ENCODE measurements at regions not wholly inside any gene's neighbourhood (a gene's known extent, or its start where the extent isn't known, plus 50 kb on each side); places are given as distances from the start of the nearest gene placed in this dataset.

DNA sequence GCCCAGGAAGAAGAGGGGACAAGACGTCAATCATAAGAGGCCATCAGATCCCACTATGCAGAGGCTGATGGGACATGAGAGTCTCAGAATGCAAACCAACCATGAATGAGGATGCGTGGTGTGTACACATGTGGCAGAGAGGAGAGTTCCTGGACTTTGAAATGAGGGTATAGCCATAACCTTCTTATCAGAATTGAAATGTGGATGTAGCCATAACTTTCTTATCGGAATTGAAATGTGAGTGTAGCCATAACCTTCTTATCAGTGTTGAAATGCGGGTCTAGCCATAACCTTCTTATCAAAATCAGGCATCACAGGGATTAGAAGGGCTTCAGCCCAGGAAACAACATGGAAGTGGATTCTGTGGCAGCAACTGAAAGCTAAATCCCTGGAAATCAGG, 415.5 kb upstream of the FAT1 start:
- DNase-seq (ENCODE audit: low spot score): no peak
- intact Hi-C loops (cut with DNase I): no loop called here

DNA sequence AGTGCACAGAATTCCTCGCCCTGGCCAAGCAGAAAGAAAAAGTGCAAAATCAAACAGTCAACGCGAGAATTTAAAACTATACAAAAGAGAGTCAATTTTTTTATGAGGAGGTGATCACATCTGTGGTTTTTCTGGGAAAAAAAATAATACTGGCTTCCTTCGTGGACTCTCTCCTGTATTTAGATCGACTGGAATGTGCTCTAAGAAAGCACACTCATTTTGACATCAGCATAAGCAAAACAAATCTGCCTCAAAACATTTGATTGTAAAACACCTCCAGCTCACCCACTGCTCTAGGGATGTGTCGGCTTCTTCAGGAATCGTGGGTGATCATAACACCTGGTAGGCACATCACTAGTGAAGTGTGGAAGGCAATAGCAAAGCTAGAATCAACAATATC, 417.4 kb upstream of the FAT1 start:
- intact Hi-C loops (cut with DNase I): no loop called here
- DNase-seq (ENCODE audit: low spot score): no peak

DNA sequence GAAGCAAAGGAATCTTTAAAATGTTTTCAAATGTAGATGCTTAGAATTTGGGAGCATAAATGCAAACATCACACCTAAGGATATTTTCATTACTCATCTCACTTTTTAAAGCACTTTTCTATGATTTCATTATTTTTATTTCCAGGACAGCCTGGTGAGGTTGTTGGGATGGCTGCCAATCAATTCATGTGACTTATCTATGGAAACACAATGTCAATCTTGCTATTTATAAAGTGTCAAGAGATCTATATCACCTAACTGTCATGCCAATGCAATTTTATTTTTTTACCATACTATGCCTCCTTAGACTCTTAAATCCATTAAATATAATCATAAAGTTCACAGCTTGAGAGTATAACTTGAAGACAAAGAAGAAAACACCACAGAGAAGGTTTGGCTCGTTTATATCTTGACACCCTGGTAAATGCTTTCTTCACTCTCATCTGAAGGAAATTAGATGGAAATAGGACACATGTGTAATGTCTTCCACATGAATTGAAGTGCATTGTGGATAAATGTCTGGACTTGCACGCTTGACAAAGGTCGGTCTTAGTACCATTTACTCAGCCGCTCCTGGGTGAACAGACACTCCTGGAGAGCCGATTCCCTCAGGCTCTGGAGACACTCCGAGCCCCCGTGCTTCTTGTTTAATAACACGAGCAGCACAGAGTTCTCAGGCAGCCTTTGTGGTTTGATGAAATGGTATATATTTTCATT, 425.7 kb upstream of the FAT1 start:
- intact Hi-C loops (cut with DNase I): no loop called here
- no peak for DNase-seq (ENCODE audit: low spot score)

DNA sequence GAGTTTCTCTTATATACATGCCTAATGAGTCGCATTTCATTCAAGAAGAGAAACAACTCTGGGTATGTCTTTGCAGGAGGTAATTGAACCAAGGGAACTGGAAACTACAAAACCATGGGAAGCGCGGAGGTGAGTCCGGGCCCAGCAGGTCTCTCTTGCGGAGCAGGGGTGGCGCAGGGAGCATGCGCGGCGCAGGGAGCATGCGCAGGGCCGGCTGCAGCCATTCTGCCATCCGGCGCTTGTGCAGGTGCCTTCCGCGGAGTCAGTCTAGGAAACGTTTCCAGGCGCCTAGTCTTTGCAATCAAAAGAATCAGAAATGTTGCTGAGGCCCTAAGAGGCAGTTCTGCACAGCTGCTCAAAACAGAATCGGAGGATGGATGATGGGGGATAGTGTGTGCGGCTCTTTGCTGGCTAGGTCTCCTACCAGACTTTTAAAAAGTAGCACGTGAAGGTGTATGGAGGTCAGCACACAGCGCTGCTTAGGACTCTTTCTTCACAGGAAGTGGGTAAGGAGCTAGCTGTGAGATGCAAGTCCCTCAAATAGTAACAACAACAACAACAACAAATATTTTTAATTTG, 433.8 kb upstream of the FAT1 start:
- intact Hi-C loops (cut with DNase I): no loop called here
- no peak for DNase-seq (ENCODE audit: low spot score)

DNA sequence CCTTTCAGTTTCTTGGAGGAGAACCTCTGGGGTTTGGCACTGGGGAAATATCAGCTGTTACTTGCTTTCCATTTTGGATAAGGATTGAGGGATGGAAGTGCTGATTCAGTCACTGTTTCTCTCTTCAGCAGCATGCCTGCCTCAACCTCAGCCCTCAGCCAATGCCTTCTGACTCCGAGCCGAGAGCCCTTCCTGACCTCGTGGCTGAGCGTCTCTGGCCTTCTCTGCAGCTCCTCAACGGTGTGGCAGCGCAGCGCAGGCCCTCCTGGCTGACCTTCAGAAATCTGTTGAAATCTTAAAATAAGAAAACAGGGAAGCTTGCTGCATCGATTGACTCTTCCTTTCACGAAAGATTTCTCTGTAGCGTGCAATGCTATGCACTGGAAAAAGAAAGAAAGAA, 434.3 kb upstream of the FAT1 start:
- no peak for DNase-seq (ENCODE audit: low spot score)

DNA sequence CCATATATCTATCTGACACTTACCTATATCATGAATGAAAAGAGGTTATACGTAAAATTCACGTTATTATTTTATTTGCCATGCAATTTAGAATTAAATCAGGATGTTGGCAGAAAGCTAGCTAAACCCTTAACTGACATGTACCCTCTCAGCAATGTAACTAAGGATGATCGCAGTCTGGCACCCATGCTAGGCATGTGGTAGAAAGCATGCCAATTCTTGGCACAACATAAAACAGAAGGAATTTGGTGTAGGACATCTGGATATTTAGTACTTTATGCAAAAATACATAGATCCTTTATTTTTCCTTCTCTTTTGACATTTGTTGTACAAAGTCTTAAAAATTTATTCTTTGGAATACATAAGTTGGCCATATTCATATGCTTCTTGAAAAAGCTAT, 436.8 kb upstream of the FAT1 start:
- no peak for DNase-seq (ENCODE audit: low spot score)
- intact Hi-C loops (cut with DNase I): no loop called here

More for the DNA sequence above, 434.3 kb upstream of the FAT1 start:
- intact Hi-C loops (cut with DNase I): no loop called here

DNA sequence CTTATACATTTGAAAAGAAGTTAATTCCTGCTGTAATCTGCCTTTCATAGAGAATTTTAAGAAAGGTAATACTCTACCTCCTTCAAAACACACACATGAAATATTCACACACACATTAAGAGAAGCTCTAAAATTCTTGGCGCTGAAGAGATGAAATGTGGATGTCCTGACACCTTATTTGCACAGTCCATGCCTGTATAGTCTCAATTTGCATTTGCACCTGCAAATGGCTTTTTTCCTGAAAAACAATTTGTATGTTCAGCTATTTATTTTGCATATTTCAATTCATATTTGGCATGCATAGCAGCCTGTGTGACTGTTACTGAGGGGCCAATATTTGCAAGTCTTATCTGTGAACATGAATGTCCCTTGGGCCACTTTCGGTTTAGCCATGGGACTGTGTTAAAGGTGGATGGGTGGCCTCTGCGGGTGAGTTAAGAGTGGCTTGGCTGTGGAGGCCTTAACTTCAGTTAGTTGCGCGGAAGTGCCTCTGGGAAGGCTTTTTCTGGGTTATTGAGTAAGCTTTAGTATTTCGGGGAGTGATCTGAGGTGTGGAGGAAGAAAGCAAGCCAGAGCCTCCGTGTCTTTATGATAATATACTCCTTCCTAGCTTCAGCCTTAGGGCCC, 443.3 kb upstream of the FAT1 start:
- DNase-seq (ENCODE audit: low spot score): no peak
- intact Hi-C loops (cut with DNase I): no loop called here

DNA sequence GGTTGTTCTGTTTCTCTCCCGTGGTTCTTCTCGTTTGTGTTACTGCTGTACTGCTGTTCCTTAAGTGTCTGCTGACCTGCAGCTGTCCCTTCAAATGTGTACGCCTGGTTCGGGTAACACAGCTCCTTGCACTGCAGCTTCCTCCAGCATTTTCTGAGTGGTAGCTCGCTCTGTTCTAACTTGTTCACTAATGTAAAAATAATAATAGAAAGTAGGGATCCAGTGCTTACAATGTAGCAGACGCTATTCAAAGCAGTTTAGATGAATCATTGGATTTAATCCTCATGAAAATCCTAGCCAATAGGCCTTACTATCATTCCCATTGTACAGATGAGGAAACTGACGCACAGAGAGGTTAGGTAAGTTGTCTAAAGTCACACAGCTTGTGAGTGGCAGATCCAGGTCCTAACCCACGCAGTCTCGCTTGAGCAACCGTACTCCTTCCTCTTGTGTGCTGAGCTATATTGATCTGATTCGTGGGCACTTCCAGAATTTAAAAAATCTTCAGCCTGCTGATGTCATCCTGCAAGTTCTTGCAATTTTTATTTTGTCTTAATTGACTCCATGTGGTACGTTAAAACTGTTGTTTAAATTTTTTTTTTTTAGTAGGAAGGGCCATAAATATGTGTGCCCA, 448.2 kb upstream of the FAT1 start:
- intact Hi-C loops (cut with DNase I): loop anchor here (10.0 kb wide), 1 partner anchor 227 kb away; no protein-coding TSS in a partner anchor
- no peak for DNase-seq (ENCODE audit: low spot score)

DNA sequence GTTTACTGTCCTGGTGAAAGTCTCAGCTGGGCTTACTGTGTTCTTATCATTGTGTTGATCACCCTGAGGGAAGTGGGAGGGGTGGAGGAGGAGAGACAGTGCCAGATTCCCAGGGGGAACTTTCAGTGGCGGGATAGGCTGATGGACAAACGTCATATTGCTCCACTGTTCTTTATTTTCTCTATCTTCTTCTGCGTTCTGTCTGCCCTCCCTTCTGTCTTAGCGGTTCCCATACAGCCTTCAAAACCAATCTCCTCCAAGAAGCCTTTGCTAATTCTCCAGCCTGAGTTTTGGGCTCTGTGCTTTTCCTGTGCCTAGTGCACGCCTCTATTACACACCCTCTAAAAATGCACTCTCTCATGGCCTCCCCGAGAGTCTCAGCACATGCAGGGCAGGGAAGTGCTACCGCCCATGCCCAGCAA, 448.7 kb upstream of the FAT1 start:
- intact Hi-C loops (cut with DNase I): loop anchor here (10.0 kb wide), 1 partner anchor 228 kb away; no protein-coding TSS in a partner anchor
- DNase-seq (ENCODE audit: low spot score): no peak

DNA sequence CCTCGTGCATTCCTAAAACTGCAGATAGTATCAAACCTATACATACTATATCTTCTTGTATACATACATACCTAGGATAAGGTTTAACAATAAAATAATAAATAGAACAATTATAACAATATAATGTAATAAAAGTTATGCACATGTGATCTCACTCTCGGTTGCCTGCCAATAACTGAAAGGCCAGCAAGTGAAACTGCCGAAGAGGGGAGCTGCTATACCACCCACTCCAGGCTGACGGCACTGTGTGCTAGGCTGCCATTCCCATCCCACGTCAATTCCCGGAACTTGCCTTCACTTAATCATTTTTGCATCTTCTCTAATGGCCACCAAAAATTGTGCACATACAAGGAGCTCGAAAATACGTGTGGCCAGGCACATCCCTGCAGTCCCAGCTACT, 451.1 kb upstream of the FAT1 start:
- intact Hi-C loops (cut with DNase I): loop anchor here (5.0 to 10.0 kb wide), 2 partner anchors 230 to 447 kb away; no protein-coding TSS in a partner anchor
- no peak for DNase-seq (ENCODE audit: low spot score)

DNA sequence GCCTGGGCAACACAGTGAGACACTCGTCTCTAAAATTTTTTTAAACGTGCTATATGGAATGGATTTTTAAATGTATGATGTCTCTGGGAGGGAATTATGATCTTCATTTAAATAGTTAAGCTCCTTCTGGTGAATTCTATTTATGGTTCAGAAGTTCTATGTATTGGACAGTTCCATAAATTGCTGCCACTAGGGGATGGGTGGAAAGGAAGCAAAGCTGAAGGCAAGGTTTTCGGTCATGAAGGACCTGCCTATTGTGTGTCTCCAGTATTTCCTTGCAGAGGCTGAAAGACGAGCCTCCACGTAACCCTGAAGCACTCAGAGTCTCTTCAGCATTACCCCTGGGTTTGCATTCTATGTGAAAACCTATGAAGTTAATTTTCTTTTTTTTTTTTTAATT, 451.5 kb upstream of the FAT1 start:
- intact Hi-C loops (cut with DNase I): loop anchor here (5.0 to 10.0 kb wide), 2 partner anchors 230 to 448 kb away; no protein-coding TSS in a partner anchor
- DNase-seq (ENCODE audit: low spot score): no peak

DNA sequence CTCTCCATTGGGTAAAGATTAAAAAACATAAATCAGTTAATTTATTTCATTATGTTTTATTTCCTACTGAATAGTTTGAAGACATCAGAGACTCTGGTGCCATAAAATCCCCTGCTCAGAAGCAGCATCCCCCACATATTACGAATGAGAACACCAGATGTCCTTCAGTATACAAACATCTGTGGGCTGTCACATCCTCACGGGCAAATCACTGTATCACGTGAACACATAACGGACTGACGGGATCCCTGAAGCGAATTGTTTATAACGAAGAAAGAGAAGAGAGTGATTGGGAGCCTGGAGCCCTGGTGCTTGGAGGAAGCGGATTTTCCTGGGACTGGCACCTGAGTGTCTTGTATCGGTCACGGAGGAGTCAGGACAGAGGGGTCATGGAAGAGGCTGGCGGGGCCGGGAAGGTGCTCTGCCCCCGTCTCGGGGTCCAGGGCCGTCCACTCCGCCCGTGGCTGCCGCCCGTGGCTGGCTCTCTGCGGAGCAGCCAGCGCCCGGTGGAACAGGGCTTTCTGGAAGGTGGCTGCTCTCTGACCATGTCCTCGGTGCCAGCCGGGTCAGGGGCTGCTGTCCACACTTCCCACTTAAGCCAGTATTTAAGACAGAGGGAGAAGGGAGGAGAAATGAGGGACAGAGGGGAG, 452.7 kb upstream of the FAT1 start:
- intact Hi-C loops (cut with DNase I): loop anchor here (5.0 to 10.0 kb wide), 2 partner anchors 232 to 449 kb away; no protein-coding TSS in a partner anchor
- no peak for DNase-seq (ENCODE audit: low spot score)

DNA sequence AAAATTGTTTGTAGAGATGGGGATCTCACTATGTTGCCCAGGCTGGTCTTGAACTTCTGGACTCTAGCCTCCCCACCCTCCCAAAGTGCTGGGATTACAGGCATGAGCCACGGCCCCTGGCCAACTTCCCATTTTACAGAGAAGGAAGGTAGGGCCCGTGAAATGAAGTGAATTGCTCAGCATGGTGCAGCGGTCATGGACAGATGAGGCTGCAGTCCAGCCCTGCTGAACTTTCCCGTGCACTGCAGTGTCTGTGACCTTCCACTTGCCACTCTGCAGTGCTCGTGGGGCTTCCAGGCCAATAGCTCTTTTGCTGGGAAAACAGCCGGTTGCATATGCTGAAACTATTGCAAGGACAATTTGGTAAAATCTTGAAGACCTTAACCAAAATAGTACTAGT, 454.4 kb upstream of the FAT1 start:
- DNase-seq (ENCODE audit: low spot score): no peak
- intact Hi-C loops (cut with DNase I): loop anchor here (5.0 to 10.0 kb wide), 2 partner anchors 233 to 451 kb away; no protein-coding TSS in a partner anchor

DNA sequence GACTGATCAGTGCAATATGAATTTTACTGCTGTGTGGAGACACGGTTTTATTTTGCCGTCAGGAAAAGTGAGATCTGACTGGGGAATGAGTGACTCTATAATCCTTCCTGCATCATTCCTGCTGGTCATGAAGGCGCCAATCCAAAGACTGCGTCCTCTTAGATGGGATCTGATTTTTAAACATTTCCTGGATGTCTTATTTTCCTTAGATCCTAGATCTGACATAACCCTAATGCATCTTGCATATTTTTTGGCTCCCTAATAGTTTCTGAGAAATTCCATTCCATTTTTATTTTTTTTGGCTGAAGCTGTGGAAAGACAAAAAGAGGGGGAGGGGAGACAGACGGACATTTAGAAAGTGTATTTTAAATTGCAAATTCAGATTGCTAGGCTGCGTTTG, 454.9 kb upstream of the FAT1 start:
- intact Hi-C loops (cut with DNase I): loop anchor here (5.0 to 10.0 kb wide), 2 partner anchors 234 to 451 kb away; no protein-coding TSS in a partner anchor
- no peak for DNase-seq (ENCODE audit: low spot score)

DNA sequence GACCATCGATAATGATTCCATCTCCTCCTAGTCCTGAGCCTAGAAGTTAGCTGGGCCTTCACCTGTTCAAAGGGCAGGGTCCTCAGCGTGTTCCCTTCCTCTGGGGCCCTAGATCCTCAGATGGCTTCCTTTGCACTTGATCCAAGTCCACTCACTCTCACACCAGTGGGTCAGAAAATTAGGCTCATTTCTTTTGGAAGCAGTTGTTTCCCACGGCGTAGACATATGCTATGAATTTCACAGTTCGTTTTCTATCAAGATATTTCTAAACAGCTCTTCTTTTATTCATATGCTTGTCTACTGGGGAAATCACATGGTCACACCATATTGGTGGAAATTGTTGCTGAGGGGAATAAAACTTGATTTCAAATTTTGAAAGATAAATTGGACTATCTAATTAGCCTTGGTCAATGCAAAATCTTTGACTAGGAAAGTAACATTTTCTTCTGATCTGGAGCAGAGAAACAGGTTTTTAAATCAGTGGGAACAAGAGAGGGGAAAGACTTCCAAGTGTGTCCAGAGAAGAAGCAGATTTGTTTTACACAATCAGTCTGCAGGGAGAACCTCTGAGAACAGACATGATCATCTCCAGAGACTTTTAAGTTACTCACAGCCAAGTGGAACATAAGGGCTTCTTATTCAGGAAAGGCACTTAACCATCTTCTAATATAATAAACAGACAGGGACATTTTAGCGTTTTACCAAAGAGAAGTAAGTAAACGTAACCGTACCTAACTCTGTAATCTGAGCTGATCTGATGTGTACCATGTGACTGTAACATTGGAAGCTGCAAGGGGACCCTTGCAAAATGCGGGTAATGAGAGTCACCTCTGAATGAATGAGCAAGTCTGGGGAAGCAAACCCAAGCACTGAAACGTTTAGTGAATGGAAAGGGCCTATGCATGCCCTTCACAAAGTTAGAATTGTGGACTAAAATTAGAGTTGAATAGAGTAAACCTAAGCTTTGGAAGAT, 455.7 kb upstream of the FAT1 start:
- no peak for DNase-seq (ENCODE audit: low spot score)
- intact Hi-C loops (cut with DNase I): loop anchor here (5.0 to 10.0 kb wide), 2 partner anchors 235 to 452 kb away; no protein-coding TSS in a partner anchor

DNA sequence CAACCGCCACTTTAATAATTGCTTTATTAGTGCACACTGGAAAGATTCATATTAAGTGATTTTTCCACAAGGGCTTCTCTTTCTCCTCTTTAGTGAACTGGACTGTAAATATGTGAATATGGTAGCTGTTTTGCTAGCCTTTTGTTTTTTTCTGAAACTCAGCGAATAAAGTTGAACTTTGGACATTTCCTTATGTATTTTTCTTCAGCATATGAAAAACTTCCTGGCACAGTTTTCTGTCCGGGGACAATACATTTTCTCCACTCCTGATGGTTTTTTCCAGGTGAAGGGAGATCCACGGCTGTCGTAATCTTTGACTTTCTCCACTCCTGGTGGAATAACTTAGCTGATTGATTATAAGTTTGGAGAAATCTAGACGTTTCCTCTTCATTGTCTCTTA, 457.4 kb upstream of the FAT1 start:
- no peak for DNase-seq (ENCODE audit: low spot score)
- intact Hi-C loops (cut with DNase I): no loop called here

DNA sequence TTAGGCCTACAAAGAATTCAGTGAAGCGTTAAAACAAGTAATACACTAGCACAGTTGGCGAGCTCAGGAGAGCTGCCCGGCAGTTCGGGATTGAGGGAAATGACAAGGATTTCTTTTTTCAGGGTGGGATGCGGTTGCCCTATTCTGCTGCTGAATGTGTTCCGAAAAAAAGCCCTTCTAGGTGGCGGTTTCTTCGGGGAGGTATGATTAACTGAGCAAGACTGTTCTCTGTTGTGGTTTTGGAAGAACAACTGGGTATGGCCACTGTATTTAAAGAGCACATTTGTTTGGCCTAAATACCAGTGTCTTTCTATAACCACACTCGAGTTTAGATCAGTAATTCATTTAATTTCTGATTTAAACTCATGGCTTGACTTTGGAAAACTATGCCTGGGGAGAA, 459.7 kb upstream of the FAT1 start:
- intact Hi-C loops (cut with DNase I): no loop called here
- DNase-seq (ENCODE audit: low spot score): no peak

DNA sequence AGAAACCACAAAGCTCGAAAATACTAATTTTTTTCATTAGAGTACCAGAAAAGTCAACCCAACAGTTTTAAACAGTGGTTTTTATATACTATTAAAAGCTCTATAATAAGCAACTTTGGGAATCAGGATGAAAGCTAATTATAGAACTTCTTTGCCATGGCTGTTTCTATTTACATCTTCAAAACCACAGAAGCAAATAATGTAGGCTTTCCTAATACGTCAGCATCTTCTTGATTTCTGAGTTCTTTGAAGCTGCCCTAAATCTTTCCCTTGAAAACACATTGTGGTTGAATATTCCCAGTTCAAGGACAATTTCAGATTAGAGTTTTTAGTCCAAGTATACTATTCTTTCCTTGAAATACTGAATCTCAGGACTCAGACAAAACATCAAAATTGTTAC, 460.2 kb upstream of the FAT1 start:
- DNase-seq (ENCODE audit: low spot score): no peak
- intact Hi-C loops (cut with DNase I): no loop called here

DNA sequence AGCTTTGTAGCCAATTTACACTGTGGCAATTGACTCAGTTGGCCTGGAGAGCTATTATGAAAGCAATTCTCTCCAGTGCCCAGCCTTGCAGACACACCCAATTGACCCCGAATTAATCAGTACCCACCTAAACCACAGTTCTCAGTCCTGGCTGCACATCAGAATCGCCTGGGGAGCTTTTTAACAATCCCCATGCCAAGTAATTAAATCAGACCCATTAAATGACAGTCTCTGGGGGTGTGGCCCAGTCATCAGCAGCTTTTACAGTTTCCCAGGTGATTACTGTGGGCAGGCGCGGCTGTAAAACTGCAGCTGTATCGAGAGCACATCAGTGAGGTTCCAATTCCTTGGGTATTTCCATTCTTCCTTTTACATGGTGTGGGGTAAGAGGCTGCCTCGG, 460.9 kb upstream of the FAT1 start:
- intact Hi-C loops (cut with DNase I): no loop called here
- no peak for DNase-seq (ENCODE audit: low spot score)
